Muscle of leg (tissue), 3 donors: ENCODE measurements at regions not wholly inside any gene's neighbourhood (a gene's known extent, or its start where the extent isn't known, plus 50 kb on each side); places are given as distances from the start of the nearest gene placed in this dataset.
A peak's percentile ranks its signal among the peaks of the same experiment; 100 is the strongest.

Experiments
- DNase-seq: peaks from one replicate; pipeline ENCODE4 v3.0.0; 2013
- H3K27ac ChIP-seq: one replicate; pipeline ENCODE4 v1.5.1; 2013; ENCODE audit warnings: mild to moderate bottlenecking, low read length, control low read depth
- H3K27me3 ChIP-seq: one replicate; pipeline ENCODE4 v1.6.1; 2013; ENCODE audit warnings: low read length; ENCODE audit not compliant: control insufficient read depth, insufficient read depth
- H3K36me3 ChIP-seq: one replicate; pipeline ENCODE4 v1.6.1; 2013; ENCODE audit warnings: low read length; ENCODE audit not compliant: control insufficient read depth, insufficient read depth
- H3K4me1 ChIP-seq: one replicate; pipeline ENCODE4 v1.6.1; 2013; ENCODE audit warnings: low read length; ENCODE audit not compliant: control insufficient read depth, insufficient read depth
- H3K4me3 ChIP-seq: one replicate; pipeline ENCODE4 v1.5.1; 2013; ENCODE audit warnings: low read length, control low read depth
- H3K9me3 ChIP-seq: replicated peaks from 2 replicates; pipeline ENCODE4 v1.6.1; 2013; ENCODE audit warnings: low read depth, low read length; ENCODE audit not compliant: control insufficient read depth
- WGBS: methylation state at CpG from one replicate; pipeline ENCODE4 v1.1.5; 2013; ENCODE audit warnings: missing lambda C conversion rate; ENCODE audit not compliant: insufficient coverage; 5-methylcytosine and 5-hydroxymethylcytosine counted together

- H3K4me1 ChIP-seq = peaks cover 28% of the 10 kb centered on the region
- no peaks in the 10 kb centered on the region for H3K27me3 ChIP-seq
- H3K27ac ChIP-seq = peak overlapping the region; percentile 87
- no peaks in the 10 kb centered on the region for H3K36me3 ChIP-seq
- H3K4me3 ChIP-seq = no peak overlapping the region
- peak; percentile 94 for DNase-seq
- no peaks in the 10 kb centered on the region for H3K9me3 ChIP-seq
- WGBS = 52% methylated on average over 4 of the region's 5 CpGs
Observed at GRCh38 chr9:107749787-107750444, 260.3 kb upstream of the KLF4 start.

GRCh38 chr9:107744873-107745272 is 255.3 kb upstream of the KLF4 start:
- Histone ChIP-seq H3K27me3 (no peaks in the 10 kb centered on the region), H3K4me3 (no peak overlapping the region), H3K36me3 (no peaks in the 10 kb centered on the region), H3K27ac (no peak overlapping the region), H3K9me3 (no peaks in the 10 kb centered on the region), H3K4me1 (peaks cover 29% of the 10 kb centered on the region)
- DNase-seq = no peak
- WGBS = no CpG with 5 or more reads among the region's 2 CpGs

GRCh38 chr9:107742531-107743309 is 253.2 kb upstream of the KLF4 start:
- no peaks in the 10 kb centered on the region for H3K27me3 ChIP-seq
- H3K9me3 ChIP-seq = no peaks in the 10 kb centered on the region
- peaks cover 38% of the 10 kb centered on the region for H3K4me1 ChIP-seq
- no peaks in the 10 kb centered on the region for H3K36me3 ChIP-seq
- no peak overlapping the region for H3K27ac ChIP-seq
- no peak for DNase-seq
- H3K4me3 ChIP-seq = no peak overlapping the region
- WGBS = 67% methylated on average over 8 of the region's 10 CpGs

DNA sequence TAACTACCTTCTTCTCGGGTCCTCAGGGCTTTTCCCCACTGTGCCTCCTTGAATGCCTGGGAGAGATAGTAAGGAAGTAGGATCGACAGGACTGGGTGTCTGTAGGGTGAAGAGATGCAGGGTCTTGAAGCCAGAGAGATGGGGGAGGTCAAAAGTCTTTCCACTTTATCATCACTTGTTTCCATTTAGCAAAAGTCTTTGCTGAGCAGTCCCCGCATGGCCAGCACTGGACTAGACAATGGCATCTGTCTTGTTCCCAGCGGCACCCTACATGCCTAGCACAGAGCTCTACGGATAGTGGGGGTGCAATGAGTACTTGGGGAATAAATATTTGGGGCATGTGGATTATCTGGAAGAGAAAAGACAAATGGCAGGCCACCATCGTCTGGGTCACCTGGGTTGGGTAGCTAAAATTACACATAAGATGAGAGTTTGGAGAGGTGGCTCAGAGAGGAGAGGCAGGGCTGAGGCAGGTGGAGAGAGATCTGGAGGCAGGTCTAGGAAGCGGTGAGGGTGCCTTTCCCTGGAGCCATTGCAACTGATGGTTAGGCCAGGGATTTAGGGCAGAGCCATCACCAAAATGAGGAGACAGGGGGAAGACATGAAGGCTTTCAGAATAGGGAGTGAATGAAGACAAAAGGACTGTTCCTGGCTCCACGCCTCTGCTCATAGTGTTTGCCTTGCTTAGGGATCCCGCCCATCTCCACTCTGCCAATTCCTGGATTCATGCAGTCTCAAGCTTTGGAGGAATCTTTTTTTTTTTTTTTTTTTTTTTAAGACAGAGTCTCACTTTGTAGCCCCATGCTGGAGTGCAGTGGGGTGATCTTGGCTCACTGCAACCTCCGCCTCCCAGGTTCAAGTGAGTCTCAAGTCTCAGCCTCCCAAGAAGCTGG is 250.8 kb upstream of the KLF4 start:
- Histone ChIP-seq H3K4me1 (peaks cover 46% of the 10 kb centered on the region), H3K9me3 (no peaks in the 10 kb centered on the region), H3K27ac (peak overlapping the region; percentile 73), H3K27me3 (no peaks in the 10 kb centered on the region), H3K36me3 (no peaks in the 10 kb centered on the region), H3K4me3 (no peak overlapping the region)
- DNase-seq = peak; percentile 92
- WGBS = 64% methylated on average over 4 of the region's 10 CpGs

GRCh38 chr9:107739601-107740082 is 250.1 kb upstream of the KLF4 start:
- peak; percentile 81 for DNase-seq
- WGBS = 41% methylated on average over 11 of the region's 12 CpGs
- peaks cover 52% of the 10 kb centered on the region for H3K4me1 ChIP-seq

DNA sequence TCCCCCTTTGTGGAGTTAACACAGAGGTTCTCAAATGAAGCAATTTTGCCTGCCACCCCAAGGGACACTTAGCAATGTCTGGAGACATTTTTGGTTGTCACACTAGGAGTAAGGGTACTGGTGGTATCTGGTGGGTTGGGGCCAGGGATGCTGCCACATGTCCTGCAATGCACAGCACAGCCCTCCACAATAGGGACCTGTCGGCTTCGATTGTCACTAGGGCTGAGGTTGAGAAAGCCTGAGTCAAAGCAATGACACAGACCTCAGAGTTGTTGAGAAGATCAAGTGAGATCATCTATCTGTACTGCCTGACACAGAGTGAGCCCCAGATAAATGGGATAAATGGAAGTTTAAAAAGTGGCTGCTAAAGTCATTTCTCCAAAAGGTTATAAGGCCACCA is 249.2 kb upstream of the KLF4 start:
- Histone ChIP-seq H3K4me3 (no peak overlapping the region), H3K27me3 (no peaks in the 10 kb centered on the region), H3K36me3 (no peaks in the 10 kb centered on the region), H3K9me3 (no peaks in the 10 kb centered on the region), H3K4me1 (peaks cover 57% of the 10 kb centered on the region), H3K27ac (peak overlapping the region; percentile 73)
- 100% methylated on average over 2 of the region's 2 CpGs for WGBS
- no peak for DNase-seq

More at GRCh38 chr9:107739601-107740082, 250.1 kb upstream of the KLF4 start:
- Histone ChIP-seq H3K36me3 (no peaks in the 10 kb centered on the region), H3K27me3 (no peaks in the 10 kb centered on the region), H3K4me3 (no peak overlapping the region), H3K27ac (peak overlapping the region; percentile 73), H3K9me3 (no peaks in the 10 kb centered on the region)

DNA sequence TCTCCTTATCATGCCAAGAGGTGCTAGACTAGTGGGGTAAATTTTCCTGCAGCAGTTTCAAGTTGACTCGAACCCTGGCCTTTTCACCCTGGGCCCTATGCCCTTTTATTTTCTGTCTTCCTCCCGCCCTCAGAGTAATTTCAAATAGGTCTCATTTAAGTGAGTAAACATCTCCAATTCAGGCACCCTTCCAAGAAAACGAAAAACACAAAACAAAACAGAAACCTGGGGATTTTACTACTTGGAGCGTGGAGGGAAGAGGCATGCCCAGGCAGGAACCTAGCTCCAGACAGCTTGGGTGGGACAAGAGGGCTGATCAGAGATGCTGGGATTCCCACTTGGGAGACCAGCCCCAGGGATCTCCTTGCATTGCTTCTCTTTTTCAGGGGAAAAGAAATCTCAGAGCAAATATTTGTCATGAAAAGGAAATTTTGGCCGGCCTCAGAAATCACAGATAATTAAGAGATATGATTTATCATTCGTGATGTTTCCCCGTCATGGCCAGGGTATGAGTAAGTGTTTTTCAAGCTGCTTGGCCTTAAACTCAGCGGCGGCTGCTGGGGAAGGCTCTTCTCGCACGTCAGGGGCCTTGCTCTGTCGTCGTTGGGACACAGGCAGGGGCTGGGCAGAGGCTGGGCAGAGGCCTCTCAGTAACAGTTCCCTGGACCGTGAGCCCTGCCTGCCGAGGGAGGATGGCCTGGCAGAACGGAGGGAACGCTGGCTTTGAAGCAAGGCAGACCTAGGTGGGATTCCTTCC is 248.6 kb upstream of the KLF4 start:
- H3K27ac ChIP-seq = peak overlapping the region; percentile 73
- peaks cover 63% of the 10 kb centered on the region for H3K4me1 ChIP-seq
- WGBS = 29% methylated on average over 14 of the region's 17 CpGs
- DNase-seq = peak; percentile 90
- H3K36me3 ChIP-seq = no peaks in the 10 kb centered on the region
- no peak overlapping the region for H3K4me3 ChIP-seq
- H3K9me3 ChIP-seq = no peaks in the 10 kb centered on the region
- H3K27me3 ChIP-seq = no peaks in the 10 kb centered on the region

DNA sequence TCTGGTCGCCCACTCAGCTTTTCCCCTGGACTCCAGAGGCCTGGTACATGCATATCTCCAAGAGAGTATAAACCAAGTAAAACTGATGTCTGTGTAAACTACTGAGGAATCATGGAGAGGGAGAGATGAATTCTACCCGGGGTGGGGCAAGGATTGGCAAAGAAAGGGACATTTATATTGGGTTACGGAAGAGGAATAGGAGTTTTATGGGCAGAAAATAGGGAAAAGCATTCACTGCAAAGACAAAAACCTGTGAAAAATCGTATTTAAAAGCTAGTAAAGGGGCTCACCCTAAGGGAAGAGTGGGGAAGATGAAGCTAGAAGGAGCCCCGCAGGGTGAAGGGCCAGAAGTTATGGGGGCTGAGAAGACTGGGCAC is 248.0 kb upstream of the KLF4 start:
- H3K4me1 ChIP-seq = peaks cover 68% of the 10 kb centered on the region
- no peak for DNase-seq
- 79% methylated on average over 5 of the region's 5 CpGs for WGBS
- no peaks in the 10 kb centered on the region for H3K36me3 ChIP-seq
- H3K27me3 ChIP-seq = no peaks in the 10 kb centered on the region
- no peak overlapping the region for H3K4me3 ChIP-seq
- H3K27ac ChIP-seq = no peak overlapping the region
- no peaks in the 10 kb centered on the region for H3K9me3 ChIP-seq

DNA sequence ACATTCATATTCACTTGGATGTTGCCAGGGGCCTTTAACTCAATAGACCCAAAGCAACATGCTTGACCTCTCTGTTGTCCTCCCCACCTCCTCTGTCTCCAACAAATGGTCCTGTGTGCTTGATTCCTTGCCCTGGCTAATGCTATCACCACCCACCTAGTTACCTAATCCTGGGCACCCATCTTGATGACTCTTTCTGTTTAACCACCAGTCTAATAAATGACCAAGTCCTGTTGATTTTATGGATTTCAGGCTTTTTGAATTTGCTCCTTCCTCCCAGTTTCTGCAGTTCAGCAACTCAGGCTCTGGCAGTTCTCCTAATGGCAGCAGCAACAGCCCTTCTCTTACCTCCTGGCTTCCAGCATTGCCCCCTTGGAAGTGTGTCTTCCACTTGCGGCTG is 246.3 kb upstream of the KLF4 start:
- Histone ChIP-seq H3K36me3 (no peaks in the 10 kb centered on the region), H3K9me3 (no peaks in the 10 kb centered on the region), H3K4me1 (peaks cover 75% of the 10 kb centered on the region), H3K27me3 (no peaks in the 10 kb centered on the region), H3K4me3 (no peak overlapping the region), H3K27ac (no peak overlapping the region)
- no peak for DNase-seq
- WGBS = 91% methylated on average over 1 of the region's 1 CpG
